MM.1S (cell line): ENCODE measurements at regions not wholly inside any gene's neighbourhood (a gene's known extent, or its start where the extent isn't known, plus 50 kb on each side); places are given as distances from the start of the nearest gene placed in this dataset.

Experiments
- EZH2phosphoT487 ChIP-seq: fragments of 300-600 bp; sonication (generic); IDR thresholded peaks from 2 replicates; pipeline ENCODE4 v1.6.1; 2018; ENCODE audit warnings: antibody characterized with exemption, low read length
- TF ChIP-seq, protein P1 (sequence below): fragments of 300-600 bp; sonication (generic); IDR thresholded peaks from 2 replicates; pipeline ENCODE4 v1.5.1; 2016; ENCODE audit warnings: antibody characterized with exemption, low read length, mixed read lengths

DNA sequence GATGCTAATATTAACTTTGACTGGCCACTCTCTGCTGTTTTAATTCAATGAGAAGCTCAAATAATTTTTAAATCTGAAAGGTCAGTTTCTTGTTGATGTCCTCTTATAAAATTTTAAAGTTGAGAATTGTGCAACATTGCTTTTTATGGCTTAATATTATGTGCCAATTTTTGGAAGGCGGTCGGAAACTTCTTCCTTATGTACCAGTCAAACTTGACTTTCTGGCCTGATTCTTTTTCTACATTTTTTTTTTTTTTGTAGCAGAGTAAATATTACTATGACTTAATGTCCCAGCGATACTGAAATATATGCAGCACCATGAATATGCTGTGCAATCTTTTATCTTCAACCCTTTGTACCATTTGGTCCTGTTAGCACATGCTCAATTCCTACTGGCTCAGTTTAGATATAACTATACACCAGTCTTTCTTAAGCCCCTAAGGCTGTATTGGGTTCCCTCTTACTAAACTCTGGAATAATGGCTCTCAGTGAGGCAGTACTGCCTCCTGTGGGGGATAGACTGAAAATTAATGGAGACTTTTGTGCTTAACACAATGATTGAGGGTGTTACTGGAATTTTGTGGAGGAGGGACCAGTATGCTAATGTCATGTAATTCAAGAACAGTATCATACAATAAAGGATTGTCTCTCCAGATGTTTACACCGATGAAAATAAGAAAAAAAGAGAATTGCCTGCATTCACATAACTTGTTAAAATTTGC, 156.4 kb upstream of the SYNCRIP start:
- TF ChIP-seq, protein P1, sequence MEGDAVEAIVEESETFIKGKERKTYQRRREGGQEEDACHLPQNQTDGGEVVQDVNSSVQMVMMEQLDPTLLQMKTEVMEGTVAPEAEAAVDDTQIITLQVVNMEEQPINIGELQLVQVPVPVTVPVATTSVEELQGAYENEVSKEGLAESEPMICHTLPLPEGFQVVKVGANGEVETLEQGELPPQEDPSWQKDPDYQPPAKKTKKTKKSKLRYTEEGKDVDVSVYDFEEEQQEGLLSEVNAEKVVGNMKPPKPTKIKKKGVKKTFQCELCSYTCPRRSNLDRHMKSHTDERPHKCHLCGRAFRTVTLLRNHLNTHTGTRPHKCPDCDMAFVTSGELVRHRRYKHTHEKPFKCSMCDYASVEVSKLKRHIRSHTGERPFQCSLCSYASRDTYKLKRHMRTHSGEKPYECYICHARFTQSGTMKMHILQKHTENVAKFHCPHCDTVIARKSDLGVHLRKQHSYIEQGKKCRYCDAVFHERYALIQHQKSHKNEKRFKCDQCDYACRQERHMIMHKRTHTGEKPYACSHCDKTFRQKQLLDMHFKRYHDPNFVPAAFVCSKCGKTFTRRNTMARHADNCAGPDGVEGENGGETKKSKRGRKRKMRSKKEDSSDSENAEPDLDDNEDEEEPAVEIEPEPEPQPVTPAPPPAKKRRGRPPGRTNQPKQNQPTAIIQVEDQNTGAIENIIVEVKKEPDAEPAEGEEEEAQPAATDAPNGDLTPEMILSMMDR: no peak
- no peak for TF ChIP-seq EZH2phosphoT487
